KMS-11 (cell line): ENCODE measurements at regions not wholly inside any gene's neighbourhood (a gene's known extent, or its start where the extent isn't known, plus 50 kb on each side); places are given as distances from the start of the nearest gene placed in this dataset.

ENCODE experiments used
- H2AFZ ChIP-seq: fragments of 200-600 bp; sonication (generic); 2 replicates; pipeline ENCODE4 v1.6.1; 2016; ENCODE audit warnings: antibody characterized with exemption, mixed run types, low read depth
- H3K27ac ChIP-seq: fragments of 200-600 bp; sonication (generic); 2 replicates; pipeline ENCODE4 v1.6.1; 2016; ENCODE audit warnings: mild to moderate bottlenecking, mixed run types
- H3K27me3 ChIP-seq: fragments of 200-600 bp; sonication (generic); 2 replicates; pipeline ENCODE4 v1.6.1; 2017; ENCODE audit warnings: mild to moderate bottlenecking, low read depth, mixed run types, moderate library complexity; ENCODE audit not compliant: insufficient read depth
- H3K36me3 ChIP-seq: fragments of 200-600 bp; sonication (generic); 2 replicates; pipeline ENCODE4 v1.6.1; 2017; ENCODE audit warnings: mild to moderate bottlenecking, mixed run types; ENCODE audit not compliant: insufficient read depth
- H3K4me1 ChIP-seq: fragments of 200-600 bp; sonication (generic); 2 replicates; pipeline ENCODE4 v1.6.1; 2016; ENCODE audit warnings: mild to moderate bottlenecking, low read depth, mixed run types; ENCODE audit not compliant: poor library complexity, severe bottlenecking
- H3K4me2 ChIP-seq: fragments of 200-600 bp; sonication (generic); 2 replicates; pipeline ENCODE4 v1.7.0; 2016; ENCODE audit warnings: mild to moderate bottlenecking, mixed run types
- H3K4me3 ChIP-seq: fragments of 200-600 bp; sonication (generic); IDR thresholded peaks from 2 replicates; pipeline ENCODE4 v1.6.1; 2017; ENCODE audit warnings: low read depth, low read length, mixed read lengths; ENCODE audit not compliant: insufficient read depth
- H3K79me2 ChIP-seq: fragments of 200-600 bp; sonication (generic); 2 replicates; pipeline ENCODE4 v1.6.1; 2016; ENCODE audit warnings: low read depth, mixed run types; ENCODE audit not compliant: insufficient read depth
- H3K9ac ChIP-seq: fragments of 200-600 bp; sonication (generic); 2 replicates; pipeline ENCODE4 v1.6.1; 2016; ENCODE audit warnings: mild to moderate bottlenecking, mixed run types
- H4K20me1 ChIP-seq: fragments of 200-600 bp; sonication (generic); 2 replicates; pipeline ENCODE4 v1.6.1; 2016; ENCODE audit warnings: mild to moderate bottlenecking, mixed run types; ENCODE audit not compliant: insufficient read depth
- TF ChIP-seq, protein P1 (sequence below): fragments of 200-600 bp; sonication (generic); conservative IDR thresholded peaks from 2 replicates; pipeline ENCODE4 v1.6.1; 2017; ENCODE audit warnings: low read depth, mild to moderate bottlenecking, antibody characterized with exemption, low read length, moderate library complexity, mixed read lengths

- no peaks in the 10 kb centered on the region for H3K36me3 ChIP-seq
- no peak overlapping the region for H3K27ac ChIP-seq
- H3K4me2 ChIP-seq = no peak overlapping the region
- TF ChIP-seq, protein P1, sequence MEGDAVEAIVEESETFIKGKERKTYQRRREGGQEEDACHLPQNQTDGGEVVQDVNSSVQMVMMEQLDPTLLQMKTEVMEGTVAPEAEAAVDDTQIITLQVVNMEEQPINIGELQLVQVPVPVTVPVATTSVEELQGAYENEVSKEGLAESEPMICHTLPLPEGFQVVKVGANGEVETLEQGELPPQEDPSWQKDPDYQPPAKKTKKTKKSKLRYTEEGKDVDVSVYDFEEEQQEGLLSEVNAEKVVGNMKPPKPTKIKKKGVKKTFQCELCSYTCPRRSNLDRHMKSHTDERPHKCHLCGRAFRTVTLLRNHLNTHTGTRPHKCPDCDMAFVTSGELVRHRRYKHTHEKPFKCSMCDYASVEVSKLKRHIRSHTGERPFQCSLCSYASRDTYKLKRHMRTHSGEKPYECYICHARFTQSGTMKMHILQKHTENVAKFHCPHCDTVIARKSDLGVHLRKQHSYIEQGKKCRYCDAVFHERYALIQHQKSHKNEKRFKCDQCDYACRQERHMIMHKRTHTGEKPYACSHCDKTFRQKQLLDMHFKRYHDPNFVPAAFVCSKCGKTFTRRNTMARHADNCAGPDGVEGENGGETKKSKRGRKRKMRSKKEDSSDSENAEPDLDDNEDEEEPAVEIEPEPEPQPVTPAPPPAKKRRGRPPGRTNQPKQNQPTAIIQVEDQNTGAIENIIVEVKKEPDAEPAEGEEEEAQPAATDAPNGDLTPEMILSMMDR = no peak
- H3K4me3 ChIP-seq = no peak overlapping the region
- no peak overlapping the region for H3K9ac ChIP-seq
- H4K20me1 ChIP-seq = no peaks in the 10 kb centered on the region
- no peaks in the 10 kb centered on the region for H3K4me1 ChIP-seq
- H3K27me3 ChIP-seq = no peaks in the 10 kb centered on the region
- no peaks in the 10 kb centered on the region for H3K79me2 ChIP-seq
- H2AFZ ChIP-seq = no peak overlapping the region
Observed at GRCh38 chr20:4504814-4505213, 181.4 kb upstream of the PRNP start.

DNA sequence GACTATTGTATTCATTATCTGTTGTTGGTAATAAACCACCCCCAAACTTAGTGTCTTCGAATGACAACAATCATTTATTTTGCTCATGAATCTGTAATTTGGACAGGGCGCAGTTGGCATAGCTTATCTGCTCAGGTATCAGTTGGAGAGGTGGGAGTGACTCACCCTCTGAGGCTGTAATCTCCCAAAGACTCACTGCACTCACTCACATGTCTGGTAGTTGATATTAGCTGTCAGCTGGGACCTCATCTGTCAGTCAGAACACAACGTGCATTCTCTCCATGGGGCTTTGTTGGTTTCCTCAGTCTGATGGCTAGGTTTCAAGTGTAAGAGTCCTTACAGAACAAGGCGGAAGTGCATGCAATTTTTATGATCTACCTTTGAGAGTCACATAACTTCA, 183.5 kb upstream of the PRNP start:
- TF ChIP-seq, protein P1 = no peak
- Histone ChIP-seq H3K36me3 (no peaks in the 10 kb centered on the region), H4K20me1 (no peaks in the 10 kb centered on the region), H3K4me2 (no peak overlapping the region), H3K4me1 (no peaks in the 10 kb centered on the region), H3K27ac (no peak overlapping the region), H3K9ac (no peak overlapping the region), H3K4me3 (no peak overlapping the region), H2AFZ (no peak overlapping the region), H3K79me2 (no peaks in the 10 kb centered on the region), H3K27me3 (no peaks in the 10 kb centered on the region)

- Histone ChIP-seq H3K79me2 (no peaks in the 10 kb centered on the region), H3K4me2 (no peak overlapping the region), H4K20me1 (no peaks in the 10 kb centered on the region), H3K9ac (no peak overlapping the region), H2AFZ (no peak overlapping the region), H3K27ac (no peak overlapping the region), H3K36me3 (no peaks in the 10 kb centered on the region), H3K4me3 (no peak overlapping the region), H3K27me3 (no peaks in the 10 kb centered on the region), H3K4me1 (no peaks in the 10 kb centered on the region)
- TF ChIP-seq, protein P1 = no peak
Observed at GRCh38 chr20:4493386-4493785, 192.9 kb upstream of the PRNP start.

GRCh38 chr20:4491643-4492042, 194.6 kb upstream of the PRNP start:
- no peak overlapping the region for H3K27ac ChIP-seq
- no peaks in the 10 kb centered on the region for H3K4me1 ChIP-seq

More at GRCh38 chr20:4491643-4492042, 194.6 kb upstream of the PRNP start:
- Histone ChIP-seq H2AFZ (no peak overlapping the region), H3K36me3 (no peaks in the 10 kb centered on the region), H4K20me1 (no peaks in the 10 kb centered on the region), H3K4me2 (no peak overlapping the region), H3K79me2 (no peaks in the 10 kb centered on the region), H3K9ac (no peak overlapping the region), H3K4me3 (no peak overlapping the region), H3K27me3 (no peaks in the 10 kb centered on the region)
- TF ChIP-seq, protein P1 = no peak
